ENCODE measurements at regions not wholly inside any gene's neighbourhood (a gene's known extent, or its start where the extent isn't known, plus 50 kb on each side); places are given as distances from the start of the nearest gene placed in this dataset.

- no peak for DNase-seq
- TF ChIP-seq CTCF (IDR thresholded peaks at IDR 0.05; ENCODE audit: borderline replicate concordance, extremely low read depth, insufficient read depth): no peak
- Histone ChIP-seq H3K4me1 (ENCODE audit: control insufficient read depth in 2 of 3, insufficient read depth in 2 of 3, low read depth in 1 of 3, low read length in 3 of 3) (peaks cover 0 to 8% (median 5%) of the 10 kb centered on the region in 3 donors), H3K4me3 (ENCODE audit: low read length in 3 of 3) (no peak overlapping the region), H3K27ac (ENCODE audit: low read depth in 2 of 2, low read length in 2 of 2) (no peak overlapping the region), H3K27me3 (ENCODE audit: control insufficient read depth, insufficient read depth, low read length) (no peaks in the 10 kb centered on the region), H3K9ac (ENCODE audit: low read length in 3 of 3) (no peak overlapping the region), H3K36me3 (ENCODE audit: control insufficient read depth in 2 of 3, insufficient read depth in 3 of 3, low read length in 3 of 3) (no peaks in the 10 kb centered on the region), H3K9me3 (ENCODE audit: control insufficient read depth in 2 of 3, insufficient read depth in 1 of 3, low read length in 3 of 3) (no peaks in the 10 kb centered on the region)
- FAIRE-seq: no peak
- intact Hi-C loops (cut with DNase I): no loop called here
Measured at GRCh38 chr12:24048446-24048845, 99.0 kb upstream of the SOX5 start.

DNA sequence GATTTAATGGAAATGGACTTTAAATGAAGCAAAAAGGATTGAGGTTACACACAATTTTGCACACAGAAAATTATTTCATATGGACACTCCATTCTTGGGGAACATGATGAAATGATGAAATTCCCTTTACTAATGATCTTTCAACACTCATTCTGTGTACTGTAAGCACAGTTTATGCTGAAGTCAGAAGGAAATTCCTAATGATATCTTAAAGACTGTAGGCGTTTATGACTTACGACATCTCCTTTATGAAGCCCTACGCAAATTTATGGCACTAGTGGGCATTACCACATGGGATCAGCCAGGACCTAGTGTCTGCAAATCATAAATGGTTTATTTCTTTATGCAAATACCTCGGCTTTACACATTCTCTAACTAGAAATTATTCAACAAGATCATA is 97.9 kb upstream of the SOX5 start:
- TF ChIP-seq CTCF (IDR thresholded peaks at IDR 0.05; ENCODE audit: borderline replicate concordance, extremely low read depth, insufficient read depth): no peak

DNA sequence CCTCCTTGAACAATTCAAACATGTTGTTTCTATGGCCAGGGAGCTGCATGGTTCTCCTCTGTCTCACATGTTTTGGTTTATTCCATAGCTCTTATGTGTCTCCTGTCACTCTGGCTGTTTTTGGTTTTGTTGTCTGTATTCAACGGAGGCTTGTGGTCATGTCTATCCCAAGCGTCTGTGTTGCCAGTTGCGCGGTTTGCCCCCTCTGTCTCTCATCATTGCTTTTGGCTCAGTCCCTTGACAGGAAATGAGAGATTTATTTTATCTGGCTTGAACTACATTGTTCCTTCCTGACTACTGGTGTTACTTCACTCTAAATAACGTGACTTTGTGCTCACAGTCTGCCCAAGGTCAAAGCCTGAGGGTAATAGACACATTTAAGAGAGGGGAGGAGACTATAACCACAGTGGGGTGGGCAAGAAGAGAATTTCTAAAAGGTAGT is 96.4 kb upstream of the SOX5 start:
- H3K36me3 ChIP-seq (ENCODE audit: control insufficient read depth in 2 of 3, insufficient read depth in 3 of 3, low read length in 3 of 3): no peaks in the 10 kb centered on the region
- H3K27me3 ChIP-seq (ENCODE audit: control insufficient read depth, insufficient read depth, low read length): no peaks in the 10 kb centered on the region
- no peak for FAIRE-seq
- no peak for TF ChIP-seq CTCF (IDR thresholded peaks at IDR 0.05; ENCODE audit: borderline replicate concordance, extremely low read depth, insufficient read depth)
- intact Hi-C loops (cut with DNase I): no loop called here
- no peaks in the 10 kb centered on the region for H3K9me3 ChIP-seq (ENCODE audit: control insufficient read depth in 2 of 3, insufficient read depth in 1 of 3, low read length in 3 of 3)
- H3K27ac ChIP-seq (ENCODE audit: low read depth in 2 of 2, low read length in 2 of 2): no peak overlapping the region
- peak overlapping the region in 1 of 3 donors; percentile 2 for H3K4me3 ChIP-seq (ENCODE audit: low read length in 3 of 3)
- H3K4me1 ChIP-seq (ENCODE audit: control insufficient read depth in 2 of 3, insufficient read depth in 2 of 3, low read depth in 1 of 3, low read length in 3 of 3): peaks cover 0 to 8% (median 5%) of the 10 kb centered on the region in 3 donors
- DNase-seq: peak in 4 of 5 donors; percentile 16 to 68 (median 39)
- H3K9ac ChIP-seq (ENCODE audit: low read length in 3 of 3): no peak overlapping the region

More for the DNA sequence above, 97.9 kb upstream of the SOX5 start:
- Histone ChIP-seq H3K4me1 (ENCODE audit: control insufficient read depth in 2 of 3, insufficient read depth in 2 of 3, low read depth in 1 of 3, low read length in 3 of 3) (peaks cover 0 to 8% (median 5%) of the 10 kb centered on the region in 3 donors), H3K27me3 (ENCODE audit: control insufficient read depth, insufficient read depth, low read length) (no peaks in the 10 kb centered on the region), H3K9ac (ENCODE audit: low read length in 3 of 3) (no peak overlapping the region), H3K4me3 (ENCODE audit: low read length in 3 of 3) (no peak overlapping the region), H3K36me3 (ENCODE audit: control insufficient read depth in 2 of 3, insufficient read depth in 3 of 3, low read length in 3 of 3) (no peaks in the 10 kb centered on the region), H3K27ac (ENCODE audit: low read depth in 2 of 2, low read length in 2 of 2) (no peak overlapping the region), H3K9me3 (ENCODE audit: control insufficient read depth in 2 of 3, insufficient read depth in 1 of 3, low read length in 3 of 3) (no peaks in the 10 kb centered on the region)
- FAIRE-seq (no peak), DNase-seq (no peak)
- intact Hi-C loops (cut with DNase I): no loop called here

Data from kidney (tissue), 13 donors.